NCI-H1048 (cell line): ENCODE measurements at regions not wholly inside any gene's neighbourhood (a gene's known extent, or its start where the extent isn't known, plus 50 kb on each side); places are given as distances from the start of the nearest gene placed in this dataset.

ENCODE experiments used
- DNase-seq: peaks from one replicate; lab custom pipeline; 2025; lab: John Stamatoyannopoulos, UW

- DNase-seq, result no peak
These were observed 155.3 kb downstream of the MRM1 start for GRCh38 chr17:36756695-36757094.

- DNase-seq, result no peak
These were observed 159.0 kb downstream of the MRM1 start for GRCh38 chr17:36760425-36760824.

GRCh38 chr17:36761203-36761950 lies 160.0 kb downstream of the MRM1 start:
- no peak for DNase-seq

GRCh38 chr17:36765436-36766043 lies 164.2 kb downstream of the MRM1 start:
- DNase-seq, result no peak

DNA sequence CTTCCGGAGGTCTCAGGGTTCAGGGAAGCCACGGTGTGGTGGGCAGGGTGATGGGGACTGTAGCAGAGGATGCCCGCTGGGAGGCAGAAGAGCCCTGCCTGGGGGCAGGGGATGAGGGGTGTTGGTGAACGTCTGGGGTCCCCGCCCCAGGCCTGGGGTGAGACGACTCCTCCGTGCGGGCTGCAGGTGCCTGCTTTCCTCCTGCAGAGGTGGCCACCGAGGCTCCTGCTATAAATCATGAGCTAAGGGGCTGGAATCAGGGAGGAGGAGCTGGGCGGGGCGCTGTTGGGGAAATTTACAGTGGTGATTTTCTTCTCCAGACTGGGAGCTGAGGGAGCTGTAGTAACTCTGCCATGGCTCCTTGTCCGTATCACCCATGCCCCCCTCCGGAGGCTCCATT lies 167.0 kb downstream of the MRM1 start:
- no peak for DNase-seq

GRCh38 chr17:36773039-36773438 lies 164.2 kb upstream of the LHX1 start:
- no peak for DNase-seq

DNA sequence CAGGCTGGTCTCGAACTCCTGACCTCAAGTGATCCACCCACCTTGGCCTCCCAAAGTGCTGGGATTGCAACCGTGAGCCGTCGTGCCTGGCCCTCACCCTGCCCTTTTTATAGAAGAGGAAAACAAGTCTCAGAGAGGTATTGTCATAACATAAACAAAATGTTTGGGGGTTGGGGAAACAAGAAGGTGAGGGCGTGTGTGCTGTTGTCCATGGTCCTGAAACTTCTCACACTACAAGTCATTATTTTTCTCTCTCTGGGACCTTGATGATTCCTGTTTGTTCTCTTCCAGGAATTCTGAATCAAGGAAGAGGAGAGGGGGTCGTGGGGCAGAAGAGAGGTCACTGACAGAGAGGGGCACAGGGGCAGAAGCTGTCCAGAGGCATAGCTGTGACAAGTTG lies 160.2 kb upstream of the LHX1 start:
- DNase-seq, result no peak

- no peak for DNase-seq
These were observed 158.8 kb upstream of the LHX1 start for GRCh38 chr17:36778448-36778847.

GRCh38 chr17:36779550-36779949 lies 157.7 kb upstream of the LHX1 start:
- no peak for DNase-seq

- DNase-seq, result no peak
These were observed 152.6 kb upstream of the LHX1 start for GRCh38 chr17:36784633-36785032.

- DNase-seq, result no peak
These were observed 150.4 kb upstream of the LHX1 start for GRCh38 chr17:36786867-36787266.

- DNase-seq, result no peak
These were observed 145.9 kb upstream of the LHX1 start for GRCh38 chr17:36791150-36791941.

DNA sequence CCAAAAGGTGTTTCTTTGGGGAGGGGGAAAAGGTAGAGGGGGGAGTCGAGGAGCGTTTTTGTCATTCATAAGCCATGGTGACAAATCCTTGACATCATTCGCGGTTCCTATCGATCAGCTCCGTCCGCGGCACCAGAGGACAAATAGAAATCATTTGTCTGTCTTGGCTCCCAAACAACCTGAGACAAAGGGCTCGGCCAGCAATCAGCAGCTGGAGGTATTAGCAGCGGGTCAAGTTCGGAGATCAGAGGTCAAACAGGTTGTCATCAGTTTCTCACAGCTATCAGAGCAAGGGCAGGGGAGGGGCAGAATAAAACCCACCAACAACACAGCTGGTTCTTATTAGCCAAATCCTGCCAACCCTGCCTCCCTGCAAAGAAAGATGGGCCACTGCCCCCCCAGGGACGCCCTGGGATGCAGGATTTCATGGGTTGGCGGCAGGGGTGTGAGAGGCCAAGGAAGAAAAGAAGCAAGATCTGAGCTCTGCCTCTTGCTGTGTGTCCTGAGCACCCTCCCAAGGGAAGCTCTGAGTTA lies 145.3 kb upstream of the LHX1 start:
- no peak for DNase-seq

DNA sequence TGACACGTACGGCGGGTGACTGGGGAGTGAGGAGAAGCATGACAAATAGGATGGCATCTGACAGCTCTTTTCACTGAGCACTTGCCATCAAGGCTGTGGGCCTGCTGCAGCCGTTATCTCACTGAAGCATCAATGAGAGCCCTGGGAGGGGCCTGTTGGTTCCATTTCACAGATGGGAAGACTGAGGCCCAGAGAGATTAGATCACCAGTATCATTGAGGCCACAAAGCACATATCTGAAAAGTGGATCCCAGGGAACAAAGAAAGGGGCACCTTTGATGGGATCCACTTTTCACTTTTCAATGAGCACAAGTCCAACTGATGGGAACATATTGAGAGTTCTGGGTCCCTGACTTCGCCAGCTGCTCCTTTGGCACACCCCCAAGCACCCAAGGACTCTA lies 144.4 kb upstream of the LHX1 start:
- no peak for DNase-seq

- DNase-seq, result no peak
These were observed 143.3 kb upstream of the LHX1 start for GRCh38 chr17:36793976-36794375.

DNA sequence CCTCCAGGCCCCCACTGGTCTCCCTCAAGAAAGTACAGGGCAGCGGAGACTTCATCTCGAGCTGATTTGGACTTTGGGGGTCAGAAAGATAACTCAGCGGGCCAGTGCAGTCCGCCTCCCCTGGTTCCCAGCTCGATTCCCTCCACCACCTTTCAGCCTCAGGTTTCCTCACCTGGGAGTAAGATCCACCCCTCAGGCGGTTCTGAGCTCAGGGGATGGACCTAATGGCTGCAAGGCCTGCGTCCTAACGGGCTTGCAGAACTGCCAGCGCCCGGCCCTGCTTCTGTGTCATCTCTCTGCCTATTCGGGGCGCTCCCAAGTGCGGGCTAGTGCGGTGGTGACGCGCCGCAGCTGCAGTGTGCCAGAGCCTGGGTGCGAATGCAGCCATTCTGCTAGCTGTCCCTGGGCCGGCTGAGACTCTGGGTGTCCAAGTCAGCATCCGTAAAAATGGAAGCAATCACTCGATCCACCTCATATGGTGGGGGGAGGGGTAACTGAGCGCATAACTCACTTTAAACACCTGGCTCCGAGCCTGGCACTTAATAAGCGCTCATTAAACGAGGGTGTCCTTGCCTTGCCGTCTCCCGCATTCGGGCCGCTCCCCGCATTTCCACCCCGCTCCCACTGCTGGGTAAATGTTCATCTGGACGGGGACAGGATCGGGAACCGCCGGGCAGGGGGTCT lies 129.6 kb upstream of the LHX1 start:
- no peak for DNase-seq

DNA sequence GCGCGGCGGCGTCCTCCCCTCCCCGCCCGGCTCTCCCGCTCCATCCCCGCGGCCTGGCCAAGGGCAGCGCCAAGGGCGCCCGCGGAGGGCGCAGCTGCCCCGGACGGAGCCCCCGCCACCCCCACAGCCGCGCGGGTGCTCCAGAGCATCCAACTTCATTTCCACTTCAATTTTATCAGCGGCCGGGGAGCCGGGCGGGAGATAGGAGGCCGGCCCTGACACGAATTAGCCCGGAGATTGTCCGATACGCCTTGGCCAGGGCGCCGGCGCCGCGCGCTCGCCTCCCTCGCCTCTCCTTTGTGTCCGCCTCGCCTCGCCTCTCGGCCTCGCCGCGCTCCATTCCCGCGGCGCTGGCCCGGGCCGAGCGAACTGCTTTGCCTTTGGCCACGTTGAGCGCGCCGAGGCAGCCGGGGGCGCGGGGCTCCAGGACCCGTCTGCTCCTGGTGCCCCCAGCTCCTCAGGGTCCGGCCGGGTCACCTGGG lies 129.1 kb upstream of the LHX1 start:
- DNase-seq, result no peak

GRCh38 chr17:36812762-36813161 lies 124.5 kb upstream of the LHX1 start:
- DNase-seq, result no peak

- DNase-seq, result no peak
These were observed 123.9 kb upstream of the LHX1 start for GRCh38 chr17:36813357-36813756.

DNA sequence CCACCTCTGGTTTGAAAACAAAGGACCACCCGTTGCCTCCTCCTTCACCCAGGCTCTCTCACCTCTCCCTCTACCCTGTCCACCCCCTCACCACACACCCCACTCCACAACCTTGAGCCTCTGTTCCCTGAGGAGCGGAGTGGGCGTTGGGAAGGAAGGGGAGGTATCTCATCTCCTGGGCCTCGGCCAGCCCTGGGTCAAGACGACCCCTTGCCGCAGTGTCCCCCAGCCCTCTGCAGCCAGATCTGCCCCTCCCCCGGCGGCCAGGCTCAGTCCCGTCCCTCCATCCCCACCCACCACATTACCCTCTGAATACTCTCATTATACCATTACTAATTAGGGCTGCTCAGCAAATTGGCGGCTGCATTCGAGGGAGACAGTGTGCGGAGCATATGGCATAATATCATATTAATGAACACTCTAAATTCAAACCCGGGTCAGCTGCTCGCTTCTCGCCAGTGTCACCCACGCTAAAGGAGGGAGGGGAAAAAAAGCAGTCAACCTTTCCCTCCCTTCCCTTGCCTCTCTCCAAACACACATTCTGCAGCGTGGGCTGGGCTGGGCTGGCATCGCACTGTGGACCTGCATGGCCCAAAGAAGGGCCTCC lies 123.2 kb upstream of the LHX1 start:
- no peak for DNase-seq

DNA sequence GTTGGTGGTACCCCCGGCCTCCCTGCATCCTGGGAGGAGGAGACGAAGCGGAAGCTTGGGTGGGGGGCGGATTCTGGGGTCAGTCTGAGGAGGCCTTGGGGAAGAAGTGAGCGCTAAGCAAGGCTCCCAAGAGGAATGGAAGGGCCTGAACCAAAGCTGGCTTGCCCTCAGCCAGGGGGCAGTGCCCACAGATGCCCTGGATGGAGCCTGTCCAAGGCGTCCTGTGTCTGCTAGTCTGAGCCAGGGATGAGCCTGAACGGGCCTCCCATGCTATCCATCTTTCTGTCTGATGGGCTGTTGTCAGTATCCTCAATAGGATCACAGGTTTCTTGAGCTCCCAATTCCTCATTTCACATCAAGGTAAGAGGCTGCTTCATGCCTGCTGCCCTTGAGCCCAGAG lies 122.3 kb upstream of the LHX1 start:
- no peak for DNase-seq
